GM06990 (cell line): ENCODE measurements at regions not wholly inside any gene's neighbourhood (a gene's known extent, or its start where the extent isn't known, plus 50 kb on each side); places are given as distances from the start of the nearest gene placed in this dataset.

Experiments used
- DNase-seq: peaks from one replicate; pipeline ENCODE4 v3.0.0-alpha.2; 2011; ENCODE audit not compliant: insufficient read length; ENCODE audit errors: extremely low read depth
- H3K27me3 ChIP-seq: replicated peaks from 2 replicates; pipeline ENCODE4 v1.6.0; 2011; ENCODE audit warnings: low read length; ENCODE audit not compliant: control insufficient read depth, insufficient read depth
- H3K36me3 ChIP-seq: 2 replicates; pipeline ENCODE4 v1.5.1; 2011; ENCODE audit warnings: low read length; ENCODE audit not compliant: control insufficient read depth, insufficient read depth
- H3K4me3 ChIP-seq: replicated peaks from 2 replicates; pipeline ENCODE4 v1.5.1; 2011; ENCODE audit warnings: low read depth, mild to moderate bottlenecking, control low read depth, low read length
- TF ChIP-seq, protein P1 (sequence below): IDR thresholded peaks from 2 replicates; pipeline ENCODE4 v1.5.1; 2011; ENCODE audit warnings: low read length, control low read depth, mild to moderate bottlenecking, inconsistent platforms; ENCODE audit not compliant: insufficient read depth, poor library complexity, severe bottlenecking

DNA sequence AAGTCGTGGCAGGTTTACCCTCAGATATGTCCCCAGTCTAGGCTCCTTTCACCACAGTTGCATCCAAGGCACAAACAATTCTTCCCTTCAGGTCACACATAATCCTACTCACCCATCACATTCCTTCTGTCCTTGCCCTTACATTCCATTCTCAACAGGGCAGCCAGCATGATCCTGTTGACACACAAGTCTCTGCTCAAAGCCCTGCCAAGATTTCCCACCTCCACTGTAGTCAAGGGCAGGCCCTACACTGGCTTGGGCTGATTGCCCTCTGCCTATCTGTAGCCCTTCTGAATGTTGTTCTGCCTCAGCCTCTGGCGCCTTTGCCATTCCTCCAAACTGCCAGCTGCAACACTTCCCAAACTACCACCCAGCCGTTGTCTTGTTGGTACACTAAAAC is 187.9 kb upstream of the AKR1E2 start:
- Histone ChIP-seq H3K4me3 (no peak overlapping the region), H3K36me3 (no peaks in the 10 kb centered on the region), H3K27me3 (no peaks in the 10 kb centered on the region; the same call in 1 of the 2 replicates)
- no peak for DNase-seq
- TF ChIP-seq, protein P1, sequence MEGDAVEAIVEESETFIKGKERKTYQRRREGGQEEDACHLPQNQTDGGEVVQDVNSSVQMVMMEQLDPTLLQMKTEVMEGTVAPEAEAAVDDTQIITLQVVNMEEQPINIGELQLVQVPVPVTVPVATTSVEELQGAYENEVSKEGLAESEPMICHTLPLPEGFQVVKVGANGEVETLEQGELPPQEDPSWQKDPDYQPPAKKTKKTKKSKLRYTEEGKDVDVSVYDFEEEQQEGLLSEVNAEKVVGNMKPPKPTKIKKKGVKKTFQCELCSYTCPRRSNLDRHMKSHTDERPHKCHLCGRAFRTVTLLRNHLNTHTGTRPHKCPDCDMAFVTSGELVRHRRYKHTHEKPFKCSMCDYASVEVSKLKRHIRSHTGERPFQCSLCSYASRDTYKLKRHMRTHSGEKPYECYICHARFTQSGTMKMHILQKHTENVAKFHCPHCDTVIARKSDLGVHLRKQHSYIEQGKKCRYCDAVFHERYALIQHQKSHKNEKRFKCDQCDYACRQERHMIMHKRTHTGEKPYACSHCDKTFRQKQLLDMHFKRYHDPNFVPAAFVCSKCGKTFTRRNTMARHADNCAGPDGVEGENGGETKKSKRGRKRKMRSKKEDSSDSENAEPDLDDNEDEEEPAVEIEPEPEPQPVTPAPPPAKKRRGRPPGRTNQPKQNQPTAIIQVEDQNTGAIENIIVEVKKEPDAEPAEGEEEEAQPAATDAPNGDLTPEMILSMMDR, result no peak

DNA sequence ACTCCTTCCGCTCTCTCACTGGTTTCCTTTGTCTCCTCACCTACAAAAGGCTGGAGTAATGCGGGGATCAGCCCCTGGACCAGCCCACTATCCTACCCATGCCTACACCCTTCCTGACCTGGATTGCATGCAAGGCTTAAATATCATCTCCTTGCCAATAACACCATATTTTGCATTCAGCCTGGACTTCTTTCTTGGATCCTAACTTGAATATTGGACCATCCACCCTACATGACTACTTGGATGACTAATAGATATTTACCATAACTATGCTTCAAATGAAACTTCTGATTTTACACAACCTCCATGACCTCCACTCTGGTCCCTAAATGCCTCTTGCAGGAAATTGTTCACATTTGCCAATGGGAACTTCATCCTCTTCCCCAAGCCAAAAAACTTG is 188.3 kb upstream of the AKR1E2 start:
- no peaks in the 10 kb centered on the region for H3K36me3 ChIP-seq
- H3K27me3 ChIP-seq, result no peaks in the 10 kb centered on the region; the same call in 1 of the 2 replicates
- DNase-seq, result no peak
- no peak overlapping the region for H3K4me3 ChIP-seq
- TF ChIP-seq, protein P1, result no peak

GRCh38 chr10:4635883-4636282 is 190.1 kb upstream of the AKR1E2 start:
- TF ChIP-seq, protein P1, result no peak
- no peak for DNase-seq
- Histone ChIP-seq H3K27me3 (no peaks in the 10 kb centered on the region; the same call in 1 of the 2 replicates), H3K36me3 (no peaks in the 10 kb centered on the region), H3K4me3 (no peak overlapping the region)

GRCh38 chr10:4635388-4635787 is 190.6 kb upstream of the AKR1E2 start:
- Histone ChIP-seq H3K27me3 (no peaks in the 10 kb centered on the region; the same call in 1 of the 2 replicates), H3K4me3 (no peak overlapping the region), H3K36me3 (no peaks in the 10 kb centered on the region)
- DNase-seq, result no peak
- TF ChIP-seq, protein P1, result no peak

- TF ChIP-seq, protein P1, result no peak
- H3K36me3 ChIP-seq, result no peaks in the 10 kb centered on the region
- no peaks in the 10 kb centered on the region; the same call in 1 of the 2 replicates for H3K27me3 ChIP-seq
- no peak overlapping the region for H3K4me3 ChIP-seq
- no peak for DNase-seq
Measured at GRCh38 chr10:4633776-4634175, 192.2 kb upstream of the AKR1E2 start.

DNA sequence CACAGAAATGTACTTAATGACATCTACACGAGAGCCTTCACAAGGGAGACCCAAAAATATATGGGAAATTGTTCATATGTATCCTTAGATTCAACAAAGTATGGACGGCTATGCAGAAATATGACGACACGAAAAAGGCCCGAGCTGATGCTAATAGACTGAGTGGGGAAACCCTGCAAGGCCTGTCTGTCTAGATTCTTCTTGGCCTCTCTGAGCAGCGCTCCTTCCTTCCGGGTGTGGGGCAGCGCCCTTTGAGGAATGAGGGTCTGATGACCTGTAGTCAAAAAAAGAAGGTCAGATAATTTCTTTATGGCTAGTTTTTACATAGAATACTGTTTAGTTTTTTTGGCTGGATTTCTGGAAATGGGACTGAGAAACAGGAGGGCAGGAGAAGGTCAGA is 192.8 kb upstream of the AKR1E2 start:
- TF ChIP-seq, protein P1, result no peak
- H3K36me3 ChIP-seq, result no peaks in the 10 kb centered on the region

More for the DNA sequence above, 192.8 kb upstream of the AKR1E2 start:
- DNase-seq, result no peak
- Histone ChIP-seq H3K27me3 (no peaks in the 10 kb centered on the region; the same call in 1 of the 2 replicates), H3K4me3 (no peak overlapping the region)
